ENCODE measurements at regions not wholly inside any gene's neighbourhood (a gene's known extent, or its start where the extent isn't known, plus 50 kb on each side); places are given as distances from the start of the nearest gene placed in this dataset.
"Not testable (repeated sequence)": the region's sequence is repeated elsewhere in the genome, so short reads cannot be mapped to it uniquely, and the experiment has no call there.

DNA sequence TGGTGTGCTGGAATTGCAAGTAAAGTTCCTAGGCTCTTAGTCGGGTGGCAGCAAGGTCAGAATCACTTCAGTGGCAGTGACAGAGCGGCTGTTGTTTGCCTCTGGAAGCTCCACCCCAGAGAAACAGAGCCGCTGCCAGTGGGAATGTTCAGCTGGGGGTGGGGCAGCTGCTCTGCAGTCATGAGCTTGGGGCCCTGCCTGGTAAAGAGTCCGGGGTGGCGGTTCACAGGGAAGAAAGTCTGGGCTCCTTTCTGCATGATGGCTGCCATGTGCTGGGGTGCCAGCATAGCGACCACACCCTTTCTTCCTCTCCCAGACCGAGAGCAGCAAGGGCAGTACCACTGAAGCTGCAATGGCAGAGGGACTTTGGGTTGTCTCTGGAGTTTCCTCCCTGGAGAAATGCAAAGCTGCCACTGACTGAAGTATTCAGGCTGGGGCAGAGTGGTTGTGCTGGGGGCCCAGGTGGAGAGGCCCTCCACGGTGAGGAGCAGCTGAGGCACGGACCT lies 108.8 kb upstream of the CENPE start:
- no peak for DNase-seq

GRCh38 chr4:103305355-103305754 lies 107.2 kb upstream of the CENPE start:
- DNase-seq: no peak

GRCh38 chr4:103303011-103303410 lies 104.9 kb upstream of the CENPE start:
- no peak for DNase-seq

DNA sequence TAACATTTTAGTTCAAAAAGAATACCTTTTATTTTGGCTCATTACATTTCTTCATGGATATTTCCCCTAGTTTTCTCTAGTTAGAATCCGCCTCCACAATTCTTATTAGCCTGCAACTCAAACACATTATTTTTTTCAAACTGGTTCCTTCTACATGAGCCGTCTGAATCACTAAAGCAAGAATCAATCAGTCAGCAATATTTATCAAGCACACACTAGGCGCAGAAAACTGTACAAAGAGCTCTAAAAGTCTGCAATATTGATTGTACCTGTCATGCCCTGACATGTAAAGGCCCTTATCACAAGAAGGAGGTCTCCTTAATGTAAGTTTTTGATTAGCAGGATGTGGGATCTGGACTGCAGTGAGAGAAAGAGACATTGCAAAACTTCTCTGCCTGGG lies 94.8 kb upstream of the CENPE start:
- DNase-seq: no peak

DNA sequence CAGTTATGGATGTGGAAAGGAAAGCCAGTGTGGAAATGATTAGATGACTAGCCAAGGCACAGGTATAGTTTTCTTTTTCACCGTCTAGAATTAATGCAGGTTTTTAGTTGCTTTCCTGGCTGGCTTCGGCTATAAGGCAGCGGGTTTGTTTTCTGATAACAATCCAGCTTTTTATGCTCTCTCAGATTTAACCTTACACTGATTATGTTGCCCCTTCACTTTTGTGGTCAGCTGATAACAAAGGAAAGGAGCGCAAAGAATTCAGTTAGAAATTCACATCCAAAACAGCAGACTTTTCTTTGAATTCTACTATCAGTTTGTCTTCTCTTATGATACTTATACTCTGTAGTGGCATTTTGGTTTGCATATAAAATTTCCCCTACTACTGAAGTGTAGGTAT lies 94.2 kb upstream of the CENPE start:
- no peak for DNase-seq

- peak; percentile 4 for DNase-seq
Measured at GRCh38 chr4:103289186-103289585, 91.0 kb upstream of the CENPE start.

GRCh38 chr4:103272174-103272573 lies 74.0 kb upstream of the CENPE start:
- DNase-seq: no peak

DNA sequence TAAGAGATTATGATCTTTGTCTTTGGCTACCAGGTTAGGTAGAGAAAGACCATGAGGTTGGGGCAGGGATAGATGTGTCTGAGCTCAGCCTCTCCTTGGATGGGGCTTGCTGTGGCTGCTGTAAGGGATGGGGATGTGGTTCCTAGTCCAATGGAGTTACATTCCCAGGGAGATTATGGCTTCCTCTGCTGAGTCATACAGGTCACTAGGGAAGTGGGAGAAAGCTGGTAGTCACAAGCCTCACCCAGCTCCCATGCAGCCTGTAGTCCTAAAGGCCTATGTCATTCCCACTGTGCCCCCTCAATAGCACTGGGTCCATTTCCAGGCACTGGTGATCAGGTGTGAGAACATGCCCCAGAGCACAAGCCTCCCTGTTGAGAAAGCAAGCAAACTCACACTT lies 70.6 kb upstream of the CENPE start:
- DNase-seq: no peak

GRCh38 chr4:103264905-103265304 lies 66.8 kb upstream of the CENPE start:
- no peak for DNase-seq

- not testable (repeated sequence) for DNase-seq
Measured at GRCh38 chr4:103256068-103256467, 57.9 kb upstream of the CENPE start.

Measured in fibroblast of skin of back (primary cell).